OCI-LY3 (cell line): ENCODE measurements at regions not wholly inside any gene's neighbourhood (a gene's known extent, or its start where the extent isn't known, plus 50 kb on each side); places are given as distances from the start of the nearest gene placed in this dataset.

Experiments
- CTCF ChIP-seq: fragments of 200-600, 300-600 bp; sonication (generic); IDR thresholded peaks from 2 replicates; pipeline ENCODE4 v1.5.1; 2014; ENCODE audit warnings: antibody characterized with exemption, low read length, low read depth
- EZH2phosphoT487 ChIP-seq: fragments of 200-600 bp; shearing (Covaris generic); IDR thresholded peaks from 2 replicates; pipeline ENCODE4 v1.6.1; 2018; ENCODE audit warnings: antibody characterized with exemption, mixed run types, low read depth

GRCh38 chr20:60168963-60169362, 210.7 kb downstream of the CDH26 start:
- TF ChIP-seq CTCF (no peak), EZH2phosphoT487 (no peak)
